Trophoblast cell (in vitro differentiated cells and primary cell): ENCODE measurements at regions not wholly inside any gene's neighbourhood (a gene's known extent, or its start where the extent isn't known, plus 50 kb on each side); places are given as distances from the start of the nearest gene placed in this dataset.

Experiments
- DNase-seq, 2 donors: peaks; one replicate each; pipeline ENCODE4 v3.0.0-alpha.2; 2016
- H2AFZ ChIP-seq: 2 replicates; pipeline ENCODE4 v1.6.1; 2013; ENCODE audit warnings: low read length, moderate library complexity, mild to moderate bottlenecking; ENCODE audit not compliant: insufficient read depth, poor library complexity
- H2AK5ac ChIP-seq: 2 replicates; pipeline ENCODE4 v1.6.1; 2013; ENCODE audit warnings: mild to moderate bottlenecking, low read length
- H2BK120ac ChIP-seq: 2 replicates; pipeline ENCODE4 v1.6.1; 2013; ENCODE audit warnings: low read length, mild to moderate bottlenecking, moderate library complexity; ENCODE audit not compliant: insufficient read depth, poor library complexity
- H2BK12ac ChIP-seq: 2 replicates; pipeline ENCODE4 v1.6.1; 2013; ENCODE audit warnings: mild to moderate bottlenecking, low read length, moderate library complexity
- H2BK5ac ChIP-seq: 2 replicates; pipeline ENCODE4 v1.6.1; 2013; ENCODE audit warnings: low read length, low read depth, moderate library complexity, mild to moderate bottlenecking; ENCODE audit not compliant: poor library complexity
- H3K14ac ChIP-seq: 2 replicates; pipeline ENCODE4 v1.6.1; 2013; ENCODE audit warnings: mild to moderate bottlenecking, low read length
- H3K18ac ChIP-seq: 2 replicates; pipeline ENCODE4 v1.6.1; 2013; ENCODE audit warnings: mild to moderate bottlenecking, low read length
- H3K23ac ChIP-seq: 2 replicates; pipeline ENCODE4 v1.6.1; 2013; ENCODE audit warnings: low read length
- H3K27ac ChIP-seq: 2 replicates; pipeline ENCODE4 v1.5.1; 2013; ENCODE audit warnings: low read depth, mild to moderate bottlenecking, inconsistent platforms, low read length, moderate library complexity
- H3K27me3 ChIP-seq: 2 replicates; pipeline ENCODE4 v1.6.1; 2013; ENCODE audit warnings: inconsistent platforms, mild to moderate bottlenecking, low read length, moderate library complexity; ENCODE audit not compliant: insufficient read depth
- H3K36me3 ChIP-seq, 2 experiments: 1 replicate in 1 of 2; 2 replicates in 1 of 2; pipeline ENCODE4 v1.6.1; 2013; ENCODE audit warnings: low read length in 2 of 2, mild to moderate bottlenecking in 2 of 2, moderate library complexity in 1 of 2; ENCODE audit not compliant: insufficient read depth in 2 of 2, control insufficient read depth in 1 of 2
- H3K4ac ChIP-seq: 2 replicates; pipeline ENCODE4 v1.6.1; 2013; ENCODE audit warnings: low read depth, mild to moderate bottlenecking, low read length, moderate library complexity
- H3K4me1 ChIP-seq, 2 experiments: 1 replicate in 1 of 2; 2 replicates in 1 of 2; pipeline ENCODE4 v1.6.1; 2013; ENCODE audit warnings: low read length in 2 of 2, mild to moderate bottlenecking in 2 of 2, moderate library complexity in 1 of 2; ENCODE audit not compliant: insufficient read depth in 2 of 2, control insufficient read depth in 1 of 2
- H3K4me2 ChIP-seq: 2 replicates; pipeline ENCODE4 v1.6.1; 2013; ENCODE audit warnings: inconsistent platforms, mild to moderate bottlenecking, low read length, moderate library complexity
- H3K4me3 ChIP-seq: 2 replicates; pipeline ENCODE4 v1.5.1; 2013; ENCODE audit warnings: mild to moderate bottlenecking, low read depth, low read length, inconsistent platforms
- H3K79me1 ChIP-seq: one replicate; pipeline ENCODE4 v1.6.1; 2013; ENCODE audit warnings: low read length
- H3K79me2 ChIP-seq: 2 replicates; pipeline ENCODE4 v1.6.1; 2013; ENCODE audit warnings: low read length, mild to moderate bottlenecking; ENCODE audit not compliant: control insufficient read depth, insufficient read depth, poor library complexity
- H3K9ac ChIP-seq: 2 replicates; pipeline ENCODE4 v1.6.1; 2013; ENCODE audit warnings: mild to moderate bottlenecking, low read length
- H3K9me3 ChIP-seq: 2 replicates; pipeline ENCODE4 v1.6.1; 2013; ENCODE audit warnings: low read depth, mild to moderate bottlenecking, control low read depth, inconsistent platforms, low read length; ENCODE audit not compliant: insufficient read depth
- H4K12ac ChIP-seq: 2 replicates; pipeline ENCODE4 v1.6.1; 2013; ENCODE audit warnings: low read depth, mild to moderate bottlenecking, low read length, moderate library complexity
- H4K8ac ChIP-seq: 2 replicates; pipeline ENCODE4 v1.6.1; 2013; ENCODE audit warnings: low read depth, mild to moderate bottlenecking, low read length, moderate library complexity
- H4K91ac ChIP-seq: one replicate; pipeline ENCODE4 v1.6.1; 2013; ENCODE audit warnings: low read depth, mild to moderate bottlenecking, low read length, moderate library complexity
- WGBS: extraction: QIAGEN DNeasy Blood & Tissue Kit; methylation state at CpG from one replicate; pipeline ENCODE4 v1.1.7; 2013; ENCODE audit warnings: missing lambda C conversion rate; ENCODE audit not compliant: insufficient read length, insufficient coverage; ENCODE audit errors: extremely low coverage; 5-methylcytosine and 5-hydroxymethylcytosine counted together

DNA sequence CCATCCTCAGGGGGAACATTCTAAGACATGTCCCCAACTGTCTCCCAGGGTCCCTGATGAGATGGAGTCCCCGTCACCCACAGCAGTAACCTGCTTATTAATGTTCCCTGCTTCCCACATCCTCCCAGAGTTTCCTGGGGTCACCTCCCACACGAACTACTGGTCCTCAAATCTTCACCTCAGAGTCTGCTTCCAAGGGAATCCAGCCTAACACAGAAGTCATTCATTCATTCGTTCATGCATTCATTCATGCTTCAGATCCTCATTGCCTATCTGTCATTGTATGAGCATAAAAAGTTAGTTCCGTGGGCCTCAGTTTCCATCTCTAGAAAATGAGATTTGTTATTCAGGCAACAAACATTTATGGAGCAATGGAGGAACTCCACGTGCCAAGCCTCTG, 516.2 kb downstream of the SHQ1 start:
- peaks cover under 1% of the 10 kb centered on the region for H3K9me3 ChIP-seq
- no peaks in the 10 kb centered on the region for H3K79me1 ChIP-seq
- no peak overlapping the region for H4K8ac ChIP-seq
- peaks cover 0 to 2% of the 10 kb centered on the region in 2 experiments for H3K4me1 ChIP-seq
- H3K4me2 ChIP-seq, result no peak overlapping the region
- H3K27ac ChIP-seq, result no peak overlapping the region
- no peaks in the 10 kb centered on the region for H3K36me3 ChIP-seq
- no peak overlapping the region for H2BK12ac ChIP-seq
- H2AK5ac ChIP-seq, result no peak overlapping the region
- H3K27me3 ChIP-seq, result no peaks in the 10 kb centered on the region
- no peak overlapping the region for H3K14ac ChIP-seq
- H3K79me2 ChIP-seq, result no peaks in the 10 kb centered on the region
- H3K4me3 ChIP-seq, result no peak overlapping the region
- H4K12ac ChIP-seq, result no peak overlapping the region
- no peak for DNase-seq
- no peak overlapping the region for H3K18ac ChIP-seq
- H3K9ac ChIP-seq, result no peak overlapping the region
- H3K4ac ChIP-seq, result no peak overlapping the region
- no peak overlapping the region for H2BK120ac ChIP-seq
- no peak overlapping the region for H3K23ac ChIP-seq
- WGBS, result no CpG with 5 or more reads among the region's 5 CpGs
- no peak overlapping the region for H4K91ac ChIP-seq
- no peak overlapping the region for H2AFZ ChIP-seq
- no peak overlapping the region for H2BK5ac ChIP-seq

DNA sequence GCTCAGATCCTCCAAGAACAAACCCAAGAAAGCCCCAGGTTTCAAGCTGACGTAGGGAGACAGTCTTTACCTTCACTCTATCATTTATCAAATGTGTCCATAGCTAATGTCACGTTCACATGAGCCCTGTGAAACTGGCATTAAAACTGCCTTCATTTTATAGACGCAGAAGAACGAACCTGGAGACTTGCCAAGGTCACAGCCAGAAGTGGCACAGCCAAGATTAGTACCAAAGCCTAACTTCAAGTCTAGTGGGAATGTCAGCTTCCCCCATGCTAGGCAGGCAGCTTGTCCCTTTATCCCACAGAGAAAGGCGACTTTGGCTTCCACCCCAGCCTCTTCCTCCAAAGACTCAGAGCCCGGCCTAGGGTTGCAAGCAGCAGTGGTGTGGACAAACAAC, 517.2 kb downstream of the SHQ1 start:
- H3K9ac ChIP-seq, result no peak overlapping the region

DNA sequence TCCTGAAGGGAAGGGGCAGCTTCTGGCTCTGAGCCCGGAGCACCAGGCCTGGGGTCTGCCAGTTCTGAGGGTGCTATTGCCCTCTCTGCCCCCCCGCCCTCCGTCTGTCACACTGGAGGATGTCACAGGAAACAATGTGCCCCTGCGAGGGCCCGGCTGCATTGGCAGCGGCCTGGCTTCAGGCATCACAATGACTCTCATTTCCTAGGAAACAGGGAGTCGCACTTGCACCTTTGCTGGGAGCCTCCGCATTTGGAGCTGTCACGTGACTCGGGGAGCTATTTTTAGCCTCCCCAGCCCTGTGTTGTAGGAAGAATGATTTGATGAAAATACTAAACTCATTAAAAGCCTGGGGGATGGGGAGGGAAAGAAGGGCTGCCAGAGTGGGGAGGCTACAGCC, 518.9 kb downstream of the SHQ1 start:
- Histone ChIP-seq H3K27ac (no peak overlapping the region), H2AK5ac (no peak overlapping the region), H2BK120ac (no peak overlapping the region), H3K27me3 (no peaks in the 10 kb centered on the region), H2BK12ac (no peak overlapping the region), H3K4ac (no peak overlapping the region), H3K79me1 (no peaks in the 10 kb centered on the region), H3K9ac (no peak overlapping the region), H4K91ac (no peak overlapping the region), H3K4me1 (no peaks in the 10 kb centered on the region), H4K8ac (no peak overlapping the region), H3K36me3 (no peaks in the 10 kb centered on the region), H3K9me3 (no peaks in the 10 kb centered on the region), H3K4me2 (no peak overlapping the region), H3K14ac (no peak overlapping the region), H3K4me3 (no peak overlapping the region), H3K23ac (no peak overlapping the region), H3K18ac (no peak overlapping the region), H3K79me2 (no peaks in the 10 kb centered on the region), H4K12ac (no peak overlapping the region), H2BK5ac (no peak overlapping the region), H2AFZ (no peak overlapping the region)
- WGBS, result no CpG with 5 or more reads among the region's 10 CpGs
- DNase-seq, result no peak

More for the DNA sequence above, 517.2 kb downstream of the SHQ1 start:
- H2AK5ac ChIP-seq, result no peak overlapping the region
- H4K91ac ChIP-seq, result no peak overlapping the region
- DNase-seq, result no peak
- no peak overlapping the region for H3K27ac ChIP-seq
- H3K4ac ChIP-seq, result no peak overlapping the region
- H3K4me3 ChIP-seq, result no peak overlapping the region
- no peak overlapping the region for H3K23ac ChIP-seq
- H2BK12ac ChIP-seq, result no peak overlapping the region
- no peak overlapping the region for H3K18ac ChIP-seq
- H4K8ac ChIP-seq, result no peak overlapping the region
- H4K12ac ChIP-seq, result no peak overlapping the region
- no peaks in the 10 kb centered on the region for H3K36me3 ChIP-seq
- no peak overlapping the region for H2BK5ac ChIP-seq
- no peak overlapping the region for H2AFZ ChIP-seq
- no peaks in the 10 kb centered on the region for H3K9me3 ChIP-seq
- H3K14ac ChIP-seq, result no peak overlapping the region
- H3K27me3 ChIP-seq, result no peaks in the 10 kb centered on the region
- H3K79me1 ChIP-seq, result no peaks in the 10 kb centered on the region
- H3K4me2 ChIP-seq, result no peak overlapping the region
- WGBS, result no CpG with 5 or more reads among the region's 6 CpGs
- H3K79me2 ChIP-seq, result no peaks in the 10 kb centered on the region
- no peak overlapping the region for H2BK120ac ChIP-seq
- no peaks in the 10 kb centered on the region for H3K4me1 ChIP-seq

DNA sequence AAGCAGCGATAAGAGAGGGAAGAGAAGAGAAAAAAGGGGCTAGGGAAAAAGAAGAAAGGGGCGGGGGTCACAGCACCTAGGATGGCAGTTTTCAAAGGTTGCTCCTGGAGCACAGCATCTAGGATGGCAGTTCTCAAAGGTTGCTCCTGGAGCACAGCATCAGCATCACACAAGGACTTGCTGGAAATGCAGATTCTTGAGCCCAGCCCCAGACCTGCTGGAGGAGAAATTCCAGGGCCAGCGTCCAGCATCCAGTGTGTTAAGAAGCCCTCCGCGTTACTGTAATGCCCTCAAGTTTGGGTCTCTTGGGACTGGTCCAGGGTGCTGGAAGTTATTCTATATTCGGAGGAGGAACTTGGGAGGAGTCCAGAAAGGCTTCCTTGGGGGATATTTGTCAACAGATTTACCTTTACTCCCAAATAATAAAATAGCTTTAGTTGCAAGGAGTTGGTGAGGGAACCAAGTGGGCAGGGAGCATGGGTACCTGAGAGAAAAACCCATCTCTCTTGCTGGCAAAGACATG, 519.4 kb downstream of the SHQ1 start:
- Histone ChIP-seq H4K91ac (no peak overlapping the region), H2AK5ac (no peak overlapping the region), H3K4ac (no peak overlapping the region), H2BK120ac (no peak overlapping the region), H3K23ac (no peak overlapping the region), H3K4me1 (no peaks in the 10 kb centered on the region), H3K79me1 (no peaks in the 10 kb centered on the region), H4K8ac (no peak overlapping the region), H3K79me2 (no peaks in the 10 kb centered on the region), H3K9me3 (no peaks in the 10 kb centered on the region), H3K18ac (no peak overlapping the region), H3K27me3 (no peaks in the 10 kb centered on the region), H3K4me2 (no peak overlapping the region), H3K4me3 (no peak overlapping the region), H3K27ac (no peak overlapping the region), H3K36me3 (no peaks in the 10 kb centered on the region), H3K14ac (no peak overlapping the region), H4K12ac (no peak overlapping the region), H2BK5ac (no peak overlapping the region), H2AFZ (no peak overlapping the region), H3K9ac (no peak overlapping the region), H2BK12ac (no peak overlapping the region)
- WGBS, result no CpG with 5 or more reads among the region's 6 CpGs
- no peak for DNase-seq
